Activated CD8-positive, alpha-beta memory T cell treated with anti-CD3 and anti-CD28 coated beads for 48 hours (primary cell): ENCODE measurements at regions not wholly inside any gene's neighbourhood (a gene's known extent, or its start where the extent isn't known, plus 50 kb on each side); places are given as distances from the start of the nearest gene placed in this dataset.

Source experiments
- DNase-seq, 3 experiments: peaks; one replicate each; pipeline ENCODE4 v3.0.0-alpha.2; 2020; ENCODE audit warnings: low read depth in 2 of 3, low spot score in 2 of 3

DNA sequence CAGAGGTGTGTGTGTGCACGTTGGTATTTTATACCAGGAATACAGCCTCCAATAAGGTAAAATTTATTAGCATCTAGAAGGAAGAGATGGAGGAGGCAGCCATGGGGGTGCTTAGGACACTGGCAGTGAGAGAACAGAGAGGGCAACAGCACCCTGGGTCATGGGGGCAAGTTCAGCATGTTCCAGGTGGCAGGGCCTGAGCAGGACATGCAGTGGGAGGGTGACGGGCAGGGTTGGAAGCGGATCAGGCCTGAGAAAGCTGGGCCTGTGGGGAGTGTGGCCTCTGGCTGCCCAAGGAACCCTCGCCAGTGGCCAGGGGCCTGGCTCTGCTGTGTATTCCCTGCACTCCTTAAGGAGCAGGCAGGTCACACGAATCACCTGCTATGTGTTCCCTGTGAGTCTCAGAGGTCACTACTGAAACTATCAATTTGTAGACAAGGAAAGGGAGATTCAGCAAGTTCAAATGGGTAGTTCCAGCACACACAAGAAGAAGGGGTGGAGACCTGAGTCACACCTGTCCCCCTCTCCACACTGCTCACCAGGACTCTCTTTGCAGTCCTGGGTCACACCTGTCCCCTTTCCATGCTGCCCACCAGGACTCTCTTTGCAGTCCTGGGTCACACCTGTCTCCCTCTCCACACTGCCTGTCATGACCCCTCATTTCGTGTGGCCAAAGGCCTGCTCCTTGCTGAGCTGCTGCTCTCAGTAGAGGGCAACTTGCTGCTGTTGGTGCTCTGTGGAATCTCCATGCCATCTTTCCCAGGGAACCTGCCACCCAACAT lies 463.9 kb upstream of the HS6ST1 start:
- no peak for DNase-seq

DNA sequence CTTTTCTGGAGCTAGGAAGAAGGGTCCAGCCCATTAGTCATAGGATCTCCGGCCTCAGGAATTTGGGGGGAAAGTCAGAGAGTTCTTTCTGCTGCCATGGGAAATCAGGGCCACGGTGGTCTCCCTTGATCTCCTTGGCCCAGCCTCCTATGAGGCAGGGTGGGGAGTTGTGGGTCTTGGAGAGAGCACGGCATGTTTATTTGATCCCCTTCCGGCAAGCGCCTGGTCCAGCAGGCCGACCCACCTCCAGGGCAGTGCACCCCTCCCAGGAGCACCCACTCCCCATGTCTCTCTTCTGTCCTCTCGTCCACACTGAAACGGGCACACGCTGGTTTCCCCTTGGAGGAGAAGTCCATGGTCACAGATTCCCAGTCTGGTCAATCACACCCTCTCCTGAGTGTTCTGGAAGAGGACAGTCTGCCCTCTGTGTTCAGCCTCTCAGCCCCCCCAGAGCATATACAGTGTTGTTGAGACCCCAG lies 464.6 kb upstream of the HS6ST1 start:
- no peak for DNase-seq

- no peak for DNase-seq
These were observed 465.2 kb upstream of the HS6ST1 start for GRCh38 chr2:128783896-128784295.

- no peak for DNase-seq
These were observed 466.1 kb upstream of the HS6ST1 start for GRCh38 chr2:128784626-128785306.

GRCh38 chr2:128786316-128786715 lies 467.6 kb upstream of the HS6ST1 start:
- DNase-seq, result no peak

DNA sequence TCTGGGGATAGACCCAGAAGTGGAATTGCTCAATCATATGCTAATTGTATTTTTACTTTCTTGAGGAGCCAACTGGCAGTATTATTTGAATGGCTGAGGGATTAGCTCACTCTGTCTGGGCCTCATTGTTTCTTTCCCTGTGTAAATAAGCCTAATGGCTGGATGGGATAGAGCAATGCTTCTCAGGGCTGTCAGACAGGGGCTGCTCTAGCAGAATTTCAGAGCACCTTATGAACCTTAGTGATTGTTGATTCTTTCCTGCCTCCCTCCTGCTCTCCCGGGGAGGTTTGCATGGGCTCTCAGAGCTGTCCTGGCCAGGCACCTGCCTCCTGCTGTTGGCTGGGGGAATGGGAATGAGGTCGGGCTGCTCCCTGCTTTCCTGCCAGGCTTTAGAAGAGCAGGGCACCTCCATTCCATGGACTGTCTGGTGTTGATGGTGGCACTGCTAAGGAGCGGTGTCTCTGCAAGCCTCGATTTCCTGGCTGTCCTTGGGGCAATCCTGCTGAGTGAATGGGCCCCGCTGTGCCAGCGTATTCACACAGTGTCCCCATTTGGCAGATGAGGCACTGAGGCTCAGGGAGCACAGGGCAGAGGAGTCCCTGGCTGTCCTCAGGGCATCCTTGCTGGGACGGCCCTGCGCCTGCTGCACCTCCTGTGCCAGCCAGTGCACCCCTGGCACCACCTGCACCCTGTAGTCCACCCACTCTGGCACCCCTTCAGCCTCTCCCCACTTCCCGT lies 468.2 kb upstream of the HS6ST1 start:
- no peak for DNase-seq

GRCh38 chr2:128787616-128788015 lies 468.9 kb upstream of the HS6ST1 start:
- no peak for DNase-seq

DNA sequence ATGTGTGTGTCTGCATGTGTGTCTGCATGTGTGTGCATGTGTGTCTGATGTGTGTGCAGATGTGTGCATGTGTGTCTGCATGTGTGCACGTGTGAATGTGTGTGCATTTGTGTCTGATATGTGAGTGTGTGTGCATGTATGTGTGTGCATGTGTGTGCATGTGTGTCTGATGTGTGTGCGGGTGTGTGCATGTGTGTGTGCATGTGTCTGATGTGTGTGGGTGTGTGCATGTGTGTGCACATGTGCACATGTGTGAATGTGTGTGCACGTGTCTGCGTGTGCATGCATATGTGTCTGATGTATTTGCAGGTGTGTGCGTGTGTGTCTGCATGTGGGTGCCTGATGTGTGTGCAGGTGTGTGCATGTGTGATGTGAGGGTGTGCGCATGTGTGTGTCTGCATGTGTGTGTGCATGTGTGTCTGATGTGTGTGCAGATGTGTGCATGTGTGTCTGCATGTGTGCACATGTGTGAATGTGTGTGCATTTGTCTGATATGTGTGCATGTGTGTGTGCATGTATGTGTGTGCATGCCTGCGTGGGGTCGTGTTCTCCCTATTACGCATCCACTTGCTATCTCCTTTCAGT lies 470.1 kb upstream of the HS6ST1 start:
- DNase-seq, result no peak

DNA sequence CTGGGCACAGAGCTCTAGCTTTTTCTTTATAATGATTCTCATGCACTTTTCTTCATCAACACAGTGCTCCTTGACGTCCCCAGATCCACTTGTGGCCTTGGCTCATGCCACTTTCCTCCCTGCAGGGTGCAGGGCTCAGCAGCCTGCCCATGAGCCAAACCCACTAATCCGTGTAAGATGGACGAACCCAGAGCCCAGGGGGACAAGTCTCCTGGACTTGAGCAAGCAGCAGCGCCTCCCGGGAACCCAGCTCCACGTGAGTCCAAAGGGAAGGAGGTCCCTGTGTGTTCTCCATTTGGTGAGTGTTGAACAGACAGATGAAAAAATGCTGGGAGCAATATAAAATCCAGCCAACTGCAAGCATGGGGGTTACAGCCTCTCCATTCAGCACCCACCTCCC lies 470.6 kb upstream of the HS6ST1 start:
- no peak for DNase-seq

DNA sequence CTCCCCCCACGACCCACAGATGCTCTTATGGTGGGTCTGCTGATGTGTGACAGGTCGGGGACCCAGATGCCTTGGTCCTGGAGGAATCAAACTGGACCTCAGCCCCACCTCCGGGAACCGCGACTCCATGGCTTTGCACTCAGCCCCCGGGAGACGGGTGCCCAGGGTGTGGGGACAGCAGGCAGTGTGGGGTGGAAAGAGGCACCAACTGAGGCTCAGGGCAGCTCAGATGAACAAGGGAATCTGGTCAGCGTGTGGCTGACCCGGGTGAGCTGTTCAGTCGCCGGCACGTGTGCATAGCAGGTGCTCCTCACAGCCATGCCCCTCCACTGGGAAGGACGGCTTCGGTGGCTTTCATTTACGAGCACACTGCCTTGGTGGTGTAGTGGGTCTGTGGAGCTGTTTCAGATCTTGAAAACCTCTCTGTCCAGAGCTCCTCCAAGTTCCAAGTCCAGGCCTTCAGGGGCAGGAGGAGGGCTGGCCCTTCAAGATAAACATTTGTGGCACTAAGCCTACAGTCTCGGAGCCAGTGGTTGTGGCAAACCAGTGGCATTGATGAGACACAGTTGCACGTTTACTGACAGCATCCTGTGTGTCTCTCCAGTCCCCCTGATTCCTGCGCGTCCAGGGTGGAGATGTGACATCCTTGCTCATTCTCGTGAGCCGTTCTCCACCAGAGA lies 471.2 kb upstream of the HS6ST1 start:
- no peak for DNase-seq

DNA sequence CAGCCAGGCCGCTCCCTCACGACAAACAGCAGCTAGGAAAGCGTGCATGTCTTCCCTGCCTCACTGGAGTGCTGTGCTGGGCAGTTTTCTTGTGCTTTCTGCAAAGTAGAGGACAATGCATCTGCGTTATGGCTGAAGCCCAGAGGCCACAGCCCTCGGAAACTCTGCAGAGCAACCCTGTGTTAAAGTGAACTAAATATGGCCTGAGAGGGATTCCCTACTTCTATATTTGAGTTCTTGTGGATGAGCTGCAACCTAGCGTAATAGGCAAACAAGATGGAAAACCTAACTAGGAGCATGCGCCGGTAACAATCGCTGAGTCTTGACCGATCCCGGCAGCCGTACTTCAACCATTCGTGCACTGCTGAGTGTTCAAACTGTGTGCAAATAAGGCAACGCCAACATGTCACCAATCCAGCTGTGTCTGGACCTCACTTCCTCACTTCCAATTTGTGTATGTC lies 471.9 kb upstream of the HS6ST1 start:
- DNase-seq, result no peak

- no peak for DNase-seq
These were observed 472.7 kb upstream of the HS6ST1 start for GRCh38 chr2:128791120-128791984.

- DNase-seq, result no peak
These were observed 473.3 kb upstream of the HS6ST1 start for GRCh38 chr2:128791985-128792320.

DNA sequence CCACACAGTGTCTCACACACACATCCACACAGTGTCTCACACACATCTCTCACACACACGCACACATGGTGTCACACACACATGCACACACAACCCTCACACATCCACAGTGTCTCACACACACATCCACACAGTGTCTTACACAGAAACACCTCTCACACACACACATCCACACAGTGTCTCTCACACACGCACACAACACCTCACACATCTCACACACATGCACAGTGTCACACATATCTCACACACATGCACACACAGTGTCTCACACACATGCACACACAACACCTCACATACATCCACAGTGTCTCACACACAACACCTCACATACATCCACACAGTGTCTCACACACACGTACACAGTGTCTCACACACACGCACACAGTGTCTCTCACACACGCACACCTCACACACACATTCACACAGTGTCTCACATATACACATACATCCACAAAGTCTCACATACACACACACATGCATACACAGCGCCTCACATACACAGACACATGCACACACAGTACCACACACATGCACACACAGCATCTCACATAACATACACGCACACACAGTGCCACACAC lies 473.9 kb upstream of the HS6ST1 start:
- DNase-seq, result no peak

DNA sequence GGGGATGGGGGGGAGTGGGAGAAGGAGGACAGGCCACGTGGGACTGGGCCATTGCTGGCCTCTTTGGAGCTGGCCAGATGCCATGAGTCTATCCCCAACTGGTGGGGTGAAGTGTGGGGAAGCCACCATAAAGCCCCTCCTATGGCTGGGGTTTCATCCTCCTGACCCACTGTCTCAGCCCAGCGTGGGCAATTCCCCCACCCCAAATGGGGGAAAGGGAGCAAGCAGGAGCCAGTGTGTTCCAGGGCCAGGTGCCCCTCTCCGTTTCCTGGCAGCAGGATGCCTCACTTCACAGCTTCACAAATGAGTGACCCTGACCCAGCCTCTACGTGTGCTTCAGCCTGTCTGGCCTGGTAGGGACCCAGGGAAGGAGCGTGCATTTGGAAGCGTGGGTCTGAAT lies 474.7 kb upstream of the HS6ST1 start:
- no peak for DNase-seq

DNA sequence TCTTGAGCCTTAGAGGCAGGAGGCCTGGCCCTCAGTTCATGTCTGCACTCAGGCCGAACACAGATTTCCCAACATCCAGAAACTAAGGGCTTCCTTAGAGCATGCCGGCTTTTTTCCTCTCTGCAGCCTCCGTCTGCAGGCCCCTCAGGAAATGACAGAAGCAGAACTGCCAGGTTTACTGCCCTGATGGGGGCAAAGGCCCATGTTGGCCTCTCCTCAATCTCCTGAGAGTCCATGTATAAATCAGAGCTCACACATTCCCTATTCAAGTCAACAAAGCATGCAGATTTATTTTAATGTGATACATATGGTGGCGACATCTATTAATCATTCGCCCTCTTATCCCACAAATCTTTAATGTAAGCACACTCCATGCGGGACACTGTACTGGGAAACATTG lies 475.6 kb upstream of the HS6ST1 start:
- no peak for DNase-seq

DNA sequence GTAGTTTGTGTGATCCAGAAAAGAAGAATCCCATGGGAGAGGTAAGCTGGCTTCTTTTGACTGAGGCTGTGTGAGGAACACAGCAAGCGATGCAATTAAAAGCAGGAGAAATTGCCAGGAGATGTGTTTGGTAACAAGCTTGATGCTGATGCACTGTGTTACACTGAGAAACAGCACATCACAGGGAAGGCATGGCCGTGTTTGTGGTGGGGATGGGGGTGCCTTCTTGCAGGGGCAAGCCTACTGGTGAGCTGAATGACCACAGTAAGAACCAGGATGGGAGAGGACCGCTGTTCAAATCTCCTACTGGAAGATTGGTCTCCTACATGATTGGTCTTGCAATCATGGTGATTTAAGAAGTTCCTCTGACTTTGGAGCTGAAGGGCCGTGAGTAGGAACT lies 477.7 kb upstream of the HS6ST1 start:
- DNase-seq, result no peak

- no peak for DNase-seq
These were observed 478.4 kb upstream of the HS6ST1 start for GRCh38 chr2:128797092-128797491.

DNA sequence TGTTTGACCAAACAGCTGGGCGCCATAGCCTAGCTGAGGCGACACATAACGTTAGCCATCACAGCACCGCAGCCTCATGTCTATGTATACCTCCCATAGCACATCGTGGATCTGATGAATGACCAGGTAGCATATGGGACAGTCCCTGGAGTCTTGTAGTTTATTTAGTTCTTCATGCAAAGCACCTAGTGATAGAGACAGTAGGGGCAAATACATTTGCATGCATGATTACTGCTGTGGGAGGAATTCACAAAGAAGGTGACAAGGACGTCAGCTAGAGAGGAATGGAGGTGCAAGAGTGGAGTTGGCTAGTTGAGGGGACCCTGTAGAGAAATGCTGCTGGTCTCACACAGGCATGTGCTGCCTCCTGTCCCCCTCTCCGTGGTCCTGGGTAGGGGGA lies 478.9 kb upstream of the HS6ST1 start:
- no peak for DNase-seq

GRCh38 chr2:128797937-128798336 lies 479.3 kb upstream of the HS6ST1 start:
- DNase-seq, result no peak
